NCI-H526 (cell line): ENCODE measurements at regions not wholly inside any gene's neighbourhood (a gene's known extent, or its start where the extent isn't known, plus 50 kb on each side); places are given as distances from the start of the nearest gene placed in this dataset.
"Not testable (repeated sequence)": the region's sequence is repeated elsewhere in the genome, so short reads cannot be mapped to it uniquely, and the experiment has no call there.

Experiments used
- DNase-seq, 2 experiments: peaks; one replicate each; lab custom pipeline; 2025; lab: John Stamatoyannopoulos, UW

GRCh38 chr2:67096886-67097285 lies 300.2 kb upstream of the ETAA1 start:
- DNase-seq: no peak

GRCh38 chr2:67103157-67103556 lies 294.0 kb upstream of the ETAA1 start:
- DNase-seq: no peak

GRCh38 chr2:67108231-67108630 lies 288.9 kb upstream of the ETAA1 start:
- no peak for DNase-seq

DNA sequence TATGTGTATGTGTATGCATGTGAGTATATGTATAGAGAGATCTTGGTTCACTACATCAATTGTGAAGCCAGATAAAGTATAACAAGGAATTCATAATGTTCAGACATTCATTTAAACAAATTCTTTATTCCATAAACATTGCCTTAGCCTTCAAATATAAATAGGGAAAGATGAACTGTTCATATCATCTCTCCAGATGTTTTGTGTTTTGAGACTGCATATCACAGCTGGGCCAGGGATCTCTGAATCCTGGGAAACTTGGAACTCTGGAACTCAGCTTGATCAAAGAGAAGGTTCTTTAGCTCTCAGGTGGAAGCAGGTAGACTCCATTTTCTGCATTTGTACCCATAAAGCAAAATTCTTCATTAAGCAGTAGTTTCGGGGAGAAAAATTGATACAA lies 272.6 kb upstream of the ETAA1 start:
- no peak for DNase-seq

GRCh38 chr2:67130531-67131256 lies 266.4 kb upstream of the ETAA1 start:
- DNase-seq: no peak

- peak; percentile 72 to 81 for DNase-seq
These were observed 265.9 kb upstream of the ETAA1 start for GRCh38 chr2:67131257-67131609.

DNA sequence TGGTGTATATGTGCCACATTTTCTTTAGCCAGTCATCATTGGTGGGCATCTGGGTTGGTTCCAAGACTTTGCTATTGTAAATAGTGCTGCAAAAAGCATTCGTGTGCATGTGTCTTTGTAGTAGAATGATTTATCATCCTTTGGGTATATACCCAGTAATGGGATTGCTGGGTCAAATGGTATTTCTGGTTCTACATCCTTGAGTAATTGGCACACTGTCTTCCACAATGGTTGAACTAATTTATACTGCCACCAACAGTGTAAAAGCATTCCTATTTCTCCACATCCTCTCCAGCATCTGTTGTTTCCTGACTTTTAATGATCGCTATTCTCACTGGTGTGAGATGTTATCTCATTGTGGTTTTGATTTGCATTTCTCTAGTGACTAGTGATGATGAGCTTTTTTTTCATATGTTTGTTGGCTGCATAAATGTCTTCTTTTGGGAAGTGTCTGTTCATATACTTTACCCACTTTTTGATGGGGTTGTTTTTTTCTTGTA lies 264.6 kb upstream of the ETAA1 start:
- DNase-seq: peak; percentile 28 to 60

DNA sequence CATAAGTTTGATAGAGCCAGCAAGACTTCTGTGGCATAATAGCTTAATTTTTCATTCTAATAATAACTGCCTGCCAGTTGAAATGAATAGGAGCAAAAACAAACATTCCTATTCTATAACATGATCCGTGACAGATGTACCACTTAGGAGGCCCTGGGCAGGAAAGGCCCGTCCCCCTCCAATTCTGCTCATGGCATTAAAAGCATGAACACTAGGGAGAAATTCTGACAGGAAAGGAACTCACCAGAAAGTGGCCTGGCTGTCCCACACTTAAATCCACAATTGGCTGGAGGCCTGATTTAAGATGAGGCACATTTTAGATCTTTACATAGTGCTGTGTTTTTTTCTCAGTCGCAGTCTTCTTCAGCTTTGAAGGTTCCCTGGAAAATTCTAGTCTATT lies 261.9 kb upstream of the ETAA1 start:
- DNase-seq: no peak

- no peak for DNase-seq
These were observed 259.4 kb upstream of the ETAA1 start for GRCh38 chr2:67137699-67138098.

GRCh38 chr2:67142071-67142470 lies 255.1 kb upstream of the ETAA1 start:
- DNase-seq: no peak

DNA sequence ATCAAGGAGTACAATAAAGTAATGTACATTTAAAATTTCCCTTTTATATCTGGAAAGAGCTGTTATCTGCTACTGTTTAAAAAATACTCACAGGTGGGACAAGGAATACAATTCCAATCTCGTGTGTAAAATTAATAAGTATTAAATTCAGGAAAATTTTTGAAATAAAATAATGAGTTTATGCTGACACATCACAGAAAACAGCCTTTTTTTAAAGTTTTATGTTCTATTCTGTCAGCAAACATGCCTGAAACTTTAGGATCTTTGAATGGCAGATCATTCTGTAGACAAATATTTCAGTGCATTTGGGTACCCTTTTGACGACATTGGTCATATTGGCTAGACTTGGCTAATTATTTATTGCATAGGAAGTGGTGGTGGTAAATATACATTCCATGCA lies 254.4 kb upstream of the ETAA1 start:
- DNase-seq: no peak

DNA sequence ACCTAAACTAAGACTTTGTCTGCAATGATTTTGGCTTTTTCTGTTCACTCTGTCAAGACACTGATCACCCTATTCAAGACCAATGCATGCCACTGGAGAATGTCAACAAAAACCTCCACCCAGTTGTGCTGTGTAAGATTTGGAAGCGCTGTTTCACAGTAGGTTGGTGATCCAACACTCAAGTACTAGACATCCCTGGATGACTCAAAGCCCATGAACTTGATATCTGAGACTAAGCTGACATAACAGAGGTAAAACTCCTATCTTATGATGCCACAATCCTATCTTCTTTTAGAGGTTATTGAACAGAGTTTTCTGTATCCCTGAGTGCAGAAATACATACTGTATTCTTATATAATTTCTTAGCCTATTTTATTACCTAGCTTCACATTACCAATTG lies 251.3 kb upstream of the ETAA1 start:
- no peak for DNase-seq

DNA sequence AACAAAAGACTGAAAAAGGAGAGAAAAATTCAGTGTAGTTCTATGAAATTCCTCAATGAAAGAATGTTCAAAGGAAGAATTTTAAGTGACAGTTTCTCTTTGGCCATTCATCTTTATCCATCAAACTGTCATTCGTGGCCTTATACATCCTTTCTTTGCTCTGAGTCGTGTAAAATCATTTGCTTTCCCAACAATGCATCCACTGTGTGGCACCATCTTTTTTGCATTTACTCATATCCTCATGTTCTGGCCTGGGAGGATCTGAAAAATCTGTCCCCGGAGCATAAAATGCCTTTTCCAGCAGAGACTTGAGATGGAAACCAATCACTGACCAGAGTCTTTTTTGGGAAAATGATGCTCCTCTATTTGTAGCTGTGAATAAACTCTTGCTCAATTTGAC lies 240.3 kb upstream of the ETAA1 start:
- DNase-seq: peak in 1 of 2 experiments; percentile 40

- DNase-seq: no peak
These were observed 238.4 kb upstream of the ETAA1 start for GRCh38 chr2:67158718-67159117.

DNA sequence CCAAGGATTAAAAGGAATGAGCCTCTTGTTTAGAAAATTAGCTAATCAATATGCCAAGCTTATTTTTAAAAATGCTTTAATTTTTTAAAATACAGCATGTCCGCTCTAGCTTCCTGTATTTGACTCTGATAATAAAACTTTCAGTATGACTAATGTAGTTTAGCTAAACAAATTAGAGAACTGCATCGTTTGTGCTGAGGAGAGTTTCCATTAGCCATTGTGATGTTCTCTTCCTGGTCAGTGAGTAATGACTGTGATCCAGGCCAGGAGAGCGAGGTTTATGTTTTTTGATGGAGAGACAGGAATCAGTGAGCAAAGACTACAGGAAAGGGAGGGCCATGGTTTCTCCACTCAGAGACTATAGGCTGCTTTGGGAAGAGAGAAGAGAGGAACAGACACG lies 237.2 kb upstream of the ETAA1 start:
- DNase-seq: peak in 1 of 2 experiments; percentile 28

- no peak for DNase-seq
These were observed 232.2 kb upstream of the ETAA1 start for GRCh38 chr2:67164771-67165522.

DNA sequence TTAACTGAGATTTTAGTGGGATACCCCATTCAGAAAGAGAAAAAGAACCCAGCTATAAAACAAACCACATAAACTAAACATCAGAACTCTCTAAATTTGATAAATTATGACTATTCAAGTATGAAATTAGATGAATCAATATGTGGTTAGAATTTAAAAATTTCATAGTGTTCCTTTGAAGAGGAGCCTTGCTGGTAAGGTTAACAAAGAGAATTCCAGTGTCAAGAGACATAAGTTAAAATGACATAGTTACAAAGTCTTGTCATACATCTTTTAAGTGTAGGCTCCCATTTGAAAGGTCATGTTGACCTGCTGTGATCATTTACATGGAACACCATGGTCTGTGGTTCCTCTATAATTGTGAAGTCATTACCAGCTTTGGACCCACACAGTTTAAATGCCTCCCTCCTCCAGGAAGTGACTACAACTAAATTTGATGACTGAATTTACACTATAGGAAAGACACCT lies 231.6 kb upstream of the ETAA1 start:
- DNase-seq: no peak

GRCh38 chr2:67166511-67166910 lies 230.6 kb upstream of the ETAA1 start:
- DNase-seq: not testable (repeated sequence)

- no peak for DNase-seq
These were observed 227.6 kb upstream of the ETAA1 start for GRCh38 chr2:67169417-67170140.

DNA sequence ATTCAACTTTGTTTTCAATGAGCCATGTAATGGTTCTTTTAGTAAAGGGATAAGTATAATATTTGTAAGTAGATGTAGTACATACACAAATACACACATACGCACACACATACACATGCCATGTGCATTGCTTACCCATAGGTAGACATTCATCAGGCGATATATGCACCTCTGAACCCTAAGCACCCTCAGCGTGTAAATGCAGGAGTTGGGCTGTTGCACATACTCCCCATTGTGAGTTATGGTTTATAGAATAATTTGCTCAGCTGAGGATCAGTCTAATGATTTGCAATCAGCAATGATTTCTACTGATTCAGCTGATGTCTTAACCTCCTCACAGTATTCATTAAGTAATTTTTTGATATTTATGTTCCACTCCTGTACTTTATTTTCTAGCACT lies 217.6 kb upstream of the ETAA1 start:
- DNase-seq: no peak

DNA sequence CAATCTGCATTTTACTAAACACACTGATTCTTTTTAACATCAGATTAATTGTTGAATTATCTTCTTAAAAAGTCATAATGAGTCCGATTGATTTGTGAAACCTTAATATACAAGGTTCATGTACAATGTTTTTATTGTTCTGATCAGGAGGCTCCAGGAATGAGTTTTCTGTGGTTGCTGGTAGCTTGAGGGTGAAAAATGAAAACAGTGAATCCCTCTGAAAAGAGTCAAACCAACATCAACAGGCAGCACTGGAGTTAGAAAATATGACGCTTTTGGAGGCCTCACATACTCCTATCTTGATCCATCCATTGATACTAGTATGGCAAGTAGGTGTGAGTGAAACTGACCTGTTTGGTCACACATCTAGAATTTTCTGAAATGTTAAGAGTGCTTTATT lies 216.3 kb upstream of the ETAA1 start:
- no peak for DNase-seq

DNA sequence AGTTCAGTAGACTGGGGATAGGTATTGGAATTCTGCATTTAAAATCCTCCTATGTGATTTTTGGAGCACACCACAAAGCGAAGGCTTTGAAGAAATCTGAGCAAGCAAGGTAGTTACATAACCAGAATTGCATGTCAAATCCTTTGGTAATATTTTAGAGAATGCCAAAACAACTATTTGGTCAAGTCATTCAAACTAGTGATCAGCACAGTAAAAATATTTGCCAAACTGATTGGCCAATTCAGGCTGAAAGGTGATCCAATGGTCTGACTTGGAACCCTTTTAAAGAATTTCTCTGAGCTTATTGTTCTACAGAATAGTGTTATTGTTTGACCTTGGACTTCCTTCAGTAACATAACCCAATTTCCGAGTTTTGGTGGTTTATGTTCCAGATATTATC lies 214.2 kb upstream of the ETAA1 start:
- DNase-seq: no peak

DNA sequence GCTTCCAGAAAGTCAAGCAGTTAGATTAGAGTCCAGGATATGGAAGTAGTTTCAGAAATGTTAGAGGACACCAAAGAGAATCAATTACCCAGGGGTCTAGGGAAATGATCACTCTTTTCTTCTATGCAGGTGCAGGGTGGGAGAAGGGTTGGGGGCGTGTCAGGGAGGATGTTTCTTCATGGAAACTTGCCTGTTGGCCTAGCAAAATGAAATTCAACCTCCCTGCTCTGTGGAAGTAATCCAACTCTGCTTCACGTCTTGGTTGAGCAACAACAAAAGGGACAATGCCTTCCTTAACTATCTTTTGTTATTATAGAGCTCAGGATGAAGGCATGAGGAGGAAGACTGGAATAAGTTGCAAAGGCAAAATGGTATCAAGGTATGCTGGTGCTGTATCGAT lies 210.8 kb upstream of the ETAA1 start:
- no peak for DNase-seq
